ENCODE measurements at regions not wholly inside any gene's neighbourhood (a gene's known extent, or its start where the extent isn't known, plus 50 kb on each side); places are given as distances from the start of the nearest gene placed in this dataset.

GRCh38 chr3:70899816-70900215 is 587.4 kb upstream of the MDFIC2 start:
- no peak for DNase-seq

- no peak for DNase-seq
These were observed 577.6 kb upstream of the MDFIC2 start for GRCh38 chr3:70890020-70890394.

- DNase-seq: no peak
These were observed 577.0 kb upstream of the MDFIC2 start for GRCh38 chr3:70889162-70890019.

GRCh38 chr3:70885636-70886035 is 573.2 kb upstream of the MDFIC2 start:
- DNase-seq: no peak

GRCh38 chr3:70882104-70882503 is 569.7 kb upstream of the MDFIC2 start:
- no peak for DNase-seq

GRCh38 chr3:70880421-70880820 is 568.0 kb upstream of the MDFIC2 start:
- no peak for DNase-seq

GRCh38 chr3:70876154-70876553 is 563.7 kb upstream of the MDFIC2 start:
- no peak for DNase-seq

- DNase-seq: no peak
These were observed 561.8 kb upstream of the MDFIC2 start for GRCh38 chr3:70874196-70874595.

GRCh38 chr3:70873686-70874085 is 561.2 kb upstream of the MDFIC2 start:
- no peak for DNase-seq

GRCh38 chr3:70871909-70872656 is 559.6 kb upstream of the MDFIC2 start:
- DNase-seq: no peak

GRCh38 chr3:70870576-70870975 is 558.1 kb upstream of the MDFIC2 start:
- DNase-seq: no peak

GRCh38 chr3:70868561-70868960 is 556.1 kb upstream of the MDFIC2 start:
- no peak for DNase-seq

GRCh38 chr3:70863049-70863448 is 550.6 kb upstream of the MDFIC2 start:
- DNase-seq: no peak

GRCh38 chr3:70861855-70862254 is 549.4 kb upstream of the MDFIC2 start:
- no peak for DNase-seq

- no peak for DNase-seq
These were observed 548.8 kb upstream of the MDFIC2 start for GRCh38 chr3:70861234-70861633.

- DNase-seq: no peak
These were observed 545.5 kb upstream of the MDFIC2 start for GRCh38 chr3:70857916-70858315.

- no peak for DNase-seq
These were observed 544.1 kb upstream of the MDFIC2 start for GRCh38 chr3:70856414-70857162.

- DNase-seq: no peak
These were observed 542.7 kb upstream of the MDFIC2 start for GRCh38 chr3:70855149-70855548.

- DNase-seq: no peak
These were observed 541.7 kb upstream of the MDFIC2 start for GRCh38 chr3:70854108-70854507.

- DNase-seq: no peak
These were observed 540.9 kb upstream of the MDFIC2 start for GRCh38 chr3:70853161-70853944.

GRCh38 chr3:70849911-70850699 is 537.7 kb upstream of the MDFIC2 start:
- no peak for DNase-seq
